Brain microvascular endothelial cell (primary cell): ENCODE measurements at regions not wholly inside any gene's neighbourhood (a gene's known extent, or its start where the extent isn't known, plus 50 kb on each side); places are given as distances from the start of the nearest gene placed in this dataset.

Experiments used
- DNase-seq: peaks from one replicate; pipeline ENCODE4 v3.0.0-alpha.2; 2020
- H3K27ac ChIP-seq: fragments of 250-450 bp; sonication (Bioruptor Pico); 2 replicates; pipeline ENCODE4 v1.5.1; 2020; ENCODE audit warnings: mild to moderate bottlenecking, moderate library complexity
- H3K27me3 ChIP-seq: fragments of 250-450 bp; sonication (Bioruptor Pico); replicated peaks from 2 replicates; pipeline ENCODE4 v1.5.1; 2020; ENCODE audit warnings: mild to moderate bottlenecking
- H3K36me3 ChIP-seq: fragments of 250-450 bp; sonication (Bioruptor Pico); replicated peaks from 2 replicates; pipeline ENCODE4 v1.5.1; 2020; ENCODE audit warnings: mild to moderate bottlenecking
- H3K4me3 ChIP-seq: 2 replicates; pipeline ENCODE4 v1.5.1; 2011; ENCODE audit warnings: low read depth, mild to moderate bottlenecking, control low read depth, low read length, moderate library complexity
- CTCF ChIP-seq: IDR thresholded peaks from 2 replicates; pipeline ENCODE4 v1.5.1; 2011; ENCODE audit warnings: low read depth, mild to moderate bottlenecking, moderate library complexity, low read length, control low read depth, inconsistent platforms; ENCODE audit errors: missing control alignments
- in situ Hi-C: cut with HindIII; loops from 2 replicates; pipeline ENCODE4 v1.10.0; 2017; ENCODE audit warnings: low sequenced_read_pairs, low pct_ligation_motif_present

- no peak for DNase-seq
- in situ Hi-C loops = no loop called here
- no peaks in the 10 kb centered on the region for H3K27me3 ChIP-seq
- no peaks in the 10 kb centered on the region for H3K36me3 ChIP-seq
- no peak for TF ChIP-seq CTCF
- no peak overlapping the region for H3K27ac ChIP-seq
- no peak overlapping the region for H3K4me3 ChIP-seq
These were observed 351.0 kb downstream of the TCERG1L start for GRCh38 chr10:130960531-130960930.

DNA sequence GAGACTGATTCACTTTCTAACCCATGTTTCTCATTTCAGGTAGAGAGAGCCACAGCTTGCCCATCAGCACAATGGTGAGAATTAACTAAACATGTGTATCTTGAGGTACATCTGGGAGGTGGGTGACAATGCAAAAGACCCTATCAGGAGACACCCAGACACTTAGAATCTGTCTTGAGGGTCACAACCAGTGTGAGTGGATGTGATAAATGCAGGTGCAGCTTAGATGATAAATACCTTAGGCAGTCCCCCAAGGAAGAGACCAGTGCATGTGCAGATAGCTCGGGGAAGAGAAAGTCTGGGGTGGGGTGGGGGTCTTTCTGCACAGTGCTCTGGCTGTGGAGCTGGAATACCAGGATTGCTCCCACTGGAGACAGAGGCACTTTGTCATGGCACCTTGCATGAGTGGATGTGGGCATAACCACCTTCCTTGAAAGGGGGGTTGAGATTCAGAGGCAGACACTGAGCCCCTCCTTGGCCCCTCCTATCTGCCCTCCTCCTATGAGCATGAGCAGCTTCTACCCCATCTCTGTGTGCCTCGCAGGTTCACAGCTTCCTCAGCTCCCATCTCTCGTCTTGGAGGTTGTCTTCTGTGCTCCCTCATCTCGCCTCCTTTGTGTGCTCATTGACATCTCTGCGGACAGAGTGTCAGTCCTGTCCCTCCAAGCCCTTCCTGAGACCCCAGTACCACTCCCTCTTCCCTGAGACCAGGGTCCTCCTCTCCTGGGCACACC, 349.8 kb downstream of the TCERG1L start:
- no peaks in the 10 kb centered on the region for H3K27me3 ChIP-seq
- H3K27ac ChIP-seq = no peak overlapping the region
- H3K36me3 ChIP-seq = no peaks in the 10 kb centered on the region
- in situ Hi-C loops = no loop called here
- H3K4me3 ChIP-seq = no peak overlapping the region
- DNase-seq = no peak
- TF ChIP-seq CTCF = no peak

DNA sequence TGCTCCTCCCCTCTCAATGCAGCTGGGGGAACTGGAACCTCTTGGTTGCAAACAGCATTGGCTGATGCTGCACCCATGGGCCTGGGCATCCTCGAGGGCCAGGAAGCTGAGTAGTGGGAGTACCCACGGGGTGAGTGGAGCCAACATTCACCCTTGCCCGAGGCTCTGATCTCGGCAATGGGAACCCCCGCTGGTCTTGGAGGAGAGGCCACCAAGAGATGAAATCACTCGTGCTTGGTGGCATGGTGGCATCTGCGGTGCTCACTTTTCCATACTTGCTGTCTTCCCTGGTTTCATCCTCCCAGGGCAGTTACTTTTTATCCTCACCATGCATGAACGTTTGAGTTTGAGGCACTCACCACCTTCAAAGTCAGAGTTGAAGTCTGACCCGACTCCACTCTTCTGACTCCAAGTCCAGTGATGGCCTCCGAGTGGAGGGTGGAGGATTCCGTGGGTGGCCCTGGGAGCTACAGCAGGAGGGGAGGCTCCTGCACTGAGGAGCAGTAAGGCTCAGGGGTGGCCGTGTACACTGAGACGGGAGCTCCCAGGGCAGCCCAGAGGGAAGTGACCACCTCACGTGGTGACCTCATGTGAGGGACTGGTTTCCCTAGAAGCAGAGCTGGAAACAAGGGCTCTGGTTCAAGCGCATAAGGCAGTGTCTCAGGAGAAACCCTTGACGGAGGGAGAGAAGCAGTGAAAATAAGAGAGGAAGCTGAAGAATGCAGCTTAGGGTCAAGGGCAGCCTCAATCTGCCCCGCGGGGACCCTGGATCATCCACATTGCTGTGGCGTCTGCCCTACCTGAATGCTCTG, 349.1 kb downstream of the TCERG1L start:
- Histone ChIP-seq H3K4me3 (no peak overlapping the region), H3K27ac (no peak overlapping the region), H3K27me3 (no peaks in the 10 kb centered on the region), H3K36me3 (no peaks in the 10 kb centered on the region)
- TF ChIP-seq CTCF = no peak
- in situ Hi-C loops = no loop called here
- DNase-seq = no peak

- no peak for DNase-seq
- no peak for TF ChIP-seq CTCF
- H3K27ac ChIP-seq = no peak overlapping the region
- no peaks in the 10 kb centered on the region for H3K36me3 ChIP-seq
- in situ Hi-C loops = no loop called here
- H3K27me3 ChIP-seq = no peaks in the 10 kb centered on the region
- no peak overlapping the region for H3K4me3 ChIP-seq
These were observed 348.5 kb downstream of the TCERG1L start for GRCh38 chr10:130963052-130963393.

DNA sequence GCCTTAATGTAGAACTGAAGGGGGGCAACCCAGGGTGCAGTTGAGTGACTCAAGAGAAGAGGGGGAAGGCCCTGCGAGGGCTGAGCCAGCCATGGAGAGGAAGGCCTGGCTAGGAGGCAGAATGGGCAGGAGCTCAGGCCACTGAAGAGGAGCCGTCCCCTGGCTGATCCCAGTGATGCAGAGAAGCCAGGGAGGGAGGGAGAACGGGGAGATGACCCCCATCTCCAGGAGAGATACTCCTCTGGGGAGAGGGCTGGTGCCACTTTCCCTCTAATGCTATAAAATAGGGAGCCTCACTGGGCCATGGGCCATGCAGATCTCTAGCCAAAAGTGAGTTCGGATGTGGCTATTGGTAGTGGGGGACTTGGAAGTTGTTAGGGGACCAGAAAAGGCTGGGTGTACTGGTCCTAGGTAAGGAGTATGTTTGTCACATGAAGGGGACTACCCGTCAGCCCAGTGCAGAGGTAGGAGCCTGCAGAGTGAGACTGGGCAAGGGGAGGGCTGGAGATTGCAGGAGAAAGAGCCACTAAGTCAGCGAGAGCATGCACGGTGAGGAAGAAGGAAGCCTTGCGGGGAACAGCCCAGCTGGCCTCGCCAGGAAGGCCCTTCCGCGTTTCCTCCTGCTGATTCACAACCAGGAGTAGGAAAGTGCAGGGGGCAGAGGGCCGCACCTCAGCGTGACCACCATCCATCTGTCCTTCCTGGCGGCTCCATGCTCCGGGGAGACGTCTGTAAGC, 347.6 kb downstream of the TCERG1L start:
- no peaks in the 10 kb centered on the region for H3K27me3 ChIP-seq
- in situ Hi-C loops = no loop called here
- no peak overlapping the region for H3K4me3 ChIP-seq

More for the DNA sequence above, 347.6 kb downstream of the TCERG1L start:
- Histone ChIP-seq H3K36me3 (no peaks in the 10 kb centered on the region), H3K27ac (no peak overlapping the region)
- no peak for DNase-seq
- TF ChIP-seq CTCF = no peak
